OCI-LY1 (cell line): ENCODE measurements at regions not wholly inside any gene's neighbourhood (a gene's known extent, or its start where the extent isn't known, plus 50 kb on each side); places are given as distances from the start of the nearest gene placed in this dataset.

Experiments
- H2AFZ ChIP-seq: fragments of 200-600 bp; sonication (generic), shearing (Covaris generic); 2 replicates; pipeline ENCODE4 v1.6.0; 2014; ENCODE audit warnings: antibody characterized with exemption, mild to moderate bottlenecking, low read length
- H3F3A ChIP-seq: fragments of 200-600 bp; sonication (generic), shearing (Covaris generic); 2 replicates; pipeline ENCODE4 v1.6.0; 2014; ENCODE audit warnings: mild to moderate bottlenecking, antibody characterized with exemption, low read length, moderate library complexity; ENCODE audit not compliant: insufficient read depth
- H3K27ac ChIP-seq: fragments of 200-600 bp; sonication (generic); 2 replicates; pipeline ENCODE4 v1.5.1; 2014; ENCODE audit warnings: low read length, mixed run types, mild to moderate bottlenecking, low read depth; ENCODE audit not compliant: poor library complexity, severe bottlenecking
- H3K27me3 ChIP-seq: fragments of 200-600 bp; sonication (generic); 2 replicates; pipeline ENCODE4 v1.6.0; 2014; ENCODE audit warnings: antibody characterized with exemption, mild to moderate bottlenecking, low read length, moderate library complexity; ENCODE audit not compliant: insufficient read depth
- H3K36me3 ChIP-seq: fragments of 200-600 bp; sonication (generic); 2 replicates; pipeline ENCODE4 v1.6.1; 2014; ENCODE audit warnings: mild to moderate bottlenecking, antibody characterized with exemption, low read length, moderate library complexity, mixed read lengths; ENCODE audit not compliant: insufficient read depth
- H3K4me1 ChIP-seq: fragments of 200-600 bp; sonication (generic); 2 replicates; pipeline ENCODE4 v1.5.1; 2014; ENCODE audit warnings: mild to moderate bottlenecking, low read length, moderate library complexity; ENCODE audit not compliant: insufficient read depth, severe bottlenecking
- H3K4me2 ChIP-seq: fragments of 200-600 bp; sonication (generic), shearing (Covaris generic); 2 replicates; pipeline ENCODE4 v1.6.1; 2014; ENCODE audit warnings: low read length
- H3K4me3 ChIP-seq: fragments of 200-600 bp; sonication (generic); 2 replicates; pipeline ENCODE4 v1.5.1; 2014; ENCODE audit warnings: low read length, low read depth, mild to moderate bottlenecking, mixed read lengths; ENCODE audit not compliant: poor library complexity, severe bottlenecking
- H3K79me2 ChIP-seq: fragments of 200-600 bp; shearing (Covaris generic); 2 replicates; pipeline ENCODE4 v1.6.1; 2016; ENCODE audit warnings: mixed run types, low read length, mixed read lengths; ENCODE audit not compliant: insufficient read depth
- H3K9ac ChIP-seq: fragments of 200-600 bp; sonication (generic), shearing (Covaris generic); 2 replicates; pipeline ENCODE4 v1.6.1; 2014; ENCODE audit warnings: mild to moderate bottlenecking, low read length, mixed read lengths
- H3K9me2 ChIP-seq: fragments of 200-600 bp; sonication (generic), shearing (Covaris generic); 2 replicates; pipeline ENCODE4 v1.6.1; 2014; ENCODE audit warnings: low read depth, mild to moderate bottlenecking, low read length, mixed read lengths
- H3K9me3 ChIP-seq: fragments of 200-600 bp; shearing (Covaris generic); 2 replicates; pipeline ENCODE4 v1.6.1; 2014; ENCODE audit warnings: low read length, mixed read lengths
- H4K20me1 ChIP-seq: fragments of 200-600 bp; sonication (generic), shearing (Covaris generic); 2 replicates; pipeline ENCODE4 v1.6.0; 2016; ENCODE audit warnings: mild to moderate bottlenecking, low read length; ENCODE audit not compliant: insufficient read depth
- CTCF ChIP-seq: fragments of 200-600 bp; sonication (generic), shearing (Covaris generic); IDR thresholded peaks from 2 replicates; pipeline ENCODE4 v1.5.1; 2017; ENCODE audit warnings: mild to moderate bottlenecking, antibody characterized with exemption, low read length, moderate library complexity, mixed read lengths
- EZH2 ChIP-seq: fragments of 200-600 bp; sonication (generic), shearing (Covaris generic); IDR thresholded peaks from 2 replicates; pipeline ENCODE4 v1.8.0; 2017; ENCODE audit warnings: borderline replicate concordance, mixed run types, mild to moderate bottlenecking, antibody characterized with exemption, low read length, moderate library complexity, mixed read lengths

GRCh38 chr13:80011448-80012212 is 329.3 kb downstream of the SPRY2 start:
- H3K9me3 ChIP-seq = no peaks in the 10 kb centered on the region
- H3K27me3 ChIP-seq = no peaks in the 10 kb centered on the region
- no peaks in the 10 kb centered on the region for H3K79me2 ChIP-seq
- no peak overlapping the region for H3K4me3 ChIP-seq
- no peak overlapping the region for H3K27ac ChIP-seq
- no peaks in the 10 kb centered on the region for H3K4me1 ChIP-seq
- H3K36me3 ChIP-seq = no peaks in the 10 kb centered on the region
- no peak overlapping the region for H3K4me2 ChIP-seq
- H4K20me1 ChIP-seq = no peaks in the 10 kb centered on the region
- no peak overlapping the region for H2AFZ ChIP-seq
- no peaks in the 10 kb centered on the region for H3F3A ChIP-seq
- H3K9me2 ChIP-seq = no peaks in the 10 kb centered on the region
- no peak overlapping the region for H3K9ac ChIP-seq
- TF ChIP-seq CTCF (no peak), EZH2 (no peak)

- no peak overlapping the region for H3K27ac ChIP-seq
- H3K9ac ChIP-seq = no peak overlapping the region
- no peak overlapping the region for H2AFZ ChIP-seq
- H3K36me3 ChIP-seq = no peaks in the 10 kb centered on the region
- H3K4me2 ChIP-seq = no peak overlapping the region
- H3F3A ChIP-seq = no peaks in the 10 kb centered on the region
- H3K79me2 ChIP-seq = no peaks in the 10 kb centered on the region
- no peaks in the 10 kb centered on the region for H4K20me1 ChIP-seq
- H3K9me2 ChIP-seq = no peaks in the 10 kb centered on the region
- H3K4me1 ChIP-seq = no peaks in the 10 kb centered on the region
- no peaks in the 10 kb centered on the region for H3K27me3 ChIP-seq
- no peaks in the 10 kb centered on the region for H3K9me3 ChIP-seq
- no peak for TF ChIP-seq CTCF
- TF ChIP-seq EZH2 = no peak
- H3K4me3 ChIP-seq = no peak overlapping the region
These were observed 330.1 kb downstream of the SPRY2 start for GRCh38 chr13:80010846-80011245.

- Histone ChIP-seq H3K9me2 (no peaks in the 10 kb centered on the region), H3K4me1 (no peaks in the 10 kb centered on the region), H3K9me3 (no peaks in the 10 kb centered on the region), H3K4me3 (no peak overlapping the region), H3K36me3 (no peaks in the 10 kb centered on the region), H3K9ac (no peak overlapping the region), H3K79me2 (no peaks in the 10 kb centered on the region), H3K4me2 (no peak overlapping the region), H3K27me3 (no peaks in the 10 kb centered on the region), H3F3A (no peaks in the 10 kb centered on the region), H3K27ac (no peak overlapping the region), H4K20me1 (no peaks in the 10 kb centered on the region), H2AFZ (no peak overlapping the region)
- TF ChIP-seq CTCF (no peak), EZH2 (no peak)
These were observed 330.6 kb downstream of the SPRY2 start for GRCh38 chr13:80010286-80010831.
